Ecto neural progenitor cell (in vitro differentiated cells): ENCODE measurements at regions not wholly inside any gene's neighbourhood (a gene's known extent, or its start where the extent isn't known, plus 50 kb on each side); places are given as distances from the start of the nearest gene placed in this dataset.

Source experiments
- DNase-seq: peaks from one replicate; pipeline ENCODE4 v3.0.0-alpha.2; 2018; ENCODE audit warnings: low spot score

DNA sequence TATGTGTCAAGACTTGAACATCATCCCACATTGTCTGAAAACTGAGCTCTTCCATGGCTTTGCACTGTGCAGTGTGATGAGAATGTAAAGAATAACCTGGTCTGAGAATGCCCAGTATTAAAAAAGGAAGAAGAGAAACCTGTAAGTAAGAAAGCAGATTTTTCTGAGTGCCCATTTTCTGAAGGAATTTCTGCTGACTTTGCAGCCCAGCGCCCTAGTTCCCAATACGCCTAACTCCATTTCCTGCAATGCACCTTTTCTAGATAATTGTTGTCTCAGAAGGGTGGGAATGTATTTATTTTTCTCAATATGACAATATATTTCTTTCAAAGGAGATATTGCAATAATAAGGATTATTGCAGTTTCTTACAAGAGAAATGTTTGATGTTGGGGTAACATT lies 231.5 kb downstream of the HAO1 start:
- no peak for DNase-seq

DNA sequence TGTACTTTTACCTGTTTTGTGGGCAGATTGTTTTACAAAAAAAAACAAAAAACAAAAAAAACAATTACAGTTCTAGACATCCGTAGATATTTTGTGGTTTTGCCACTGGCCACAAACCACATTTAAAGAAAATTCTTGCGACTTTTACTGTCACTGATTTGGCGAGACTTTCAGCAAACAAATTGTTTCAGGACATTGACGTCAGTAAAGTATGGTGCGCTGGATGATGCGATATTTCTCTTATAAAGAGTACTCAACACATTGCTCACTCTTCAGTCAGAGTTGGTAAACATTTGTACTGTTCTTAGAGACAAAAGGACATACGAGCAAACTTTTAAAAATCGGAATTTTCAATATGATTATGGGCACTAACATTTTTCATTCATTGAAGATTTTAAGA lies 229.8 kb downstream of the HAO1 start:
- DNase-seq = no peak

DNA sequence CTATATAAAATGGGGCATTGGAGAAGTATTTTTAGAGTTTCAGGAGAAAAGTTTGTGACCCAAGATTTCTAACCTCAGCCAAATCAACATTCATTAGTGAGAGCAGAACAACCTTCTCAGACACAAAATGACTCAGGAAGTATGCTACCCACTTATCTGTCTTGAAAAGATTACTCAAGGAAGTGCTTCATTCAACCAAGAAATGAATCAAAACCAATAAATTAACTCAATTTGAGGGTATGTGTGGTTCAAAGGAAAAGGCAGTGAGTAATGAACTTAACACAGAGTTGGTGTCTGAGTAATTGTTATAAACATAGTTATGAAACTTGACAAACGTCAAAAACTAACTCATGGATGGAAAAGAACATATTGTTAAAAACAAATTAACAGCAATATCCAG lies 227.6 kb downstream of the HAO1 start:
- DNase-seq = no peak

DNA sequence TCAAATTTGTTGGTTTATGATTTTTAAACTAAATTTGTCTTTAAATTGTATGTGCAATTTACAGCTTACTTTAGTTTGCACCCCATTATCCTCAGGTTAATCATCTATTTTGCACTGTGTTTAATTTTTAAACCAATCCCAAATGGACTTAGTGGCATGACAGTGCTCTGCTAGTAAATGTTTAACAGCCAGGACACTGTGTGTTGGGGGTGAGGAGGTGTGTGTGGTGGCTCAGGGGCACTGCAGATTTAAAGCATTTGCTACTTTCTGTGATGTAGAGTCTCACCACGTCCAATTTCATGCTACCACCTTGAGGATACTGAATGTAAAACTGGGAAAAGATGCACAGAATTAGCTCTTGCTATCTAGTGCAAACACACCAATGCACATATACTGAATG lies 225.7 kb downstream of the HAO1 start:
- no peak for DNase-seq

DNA sequence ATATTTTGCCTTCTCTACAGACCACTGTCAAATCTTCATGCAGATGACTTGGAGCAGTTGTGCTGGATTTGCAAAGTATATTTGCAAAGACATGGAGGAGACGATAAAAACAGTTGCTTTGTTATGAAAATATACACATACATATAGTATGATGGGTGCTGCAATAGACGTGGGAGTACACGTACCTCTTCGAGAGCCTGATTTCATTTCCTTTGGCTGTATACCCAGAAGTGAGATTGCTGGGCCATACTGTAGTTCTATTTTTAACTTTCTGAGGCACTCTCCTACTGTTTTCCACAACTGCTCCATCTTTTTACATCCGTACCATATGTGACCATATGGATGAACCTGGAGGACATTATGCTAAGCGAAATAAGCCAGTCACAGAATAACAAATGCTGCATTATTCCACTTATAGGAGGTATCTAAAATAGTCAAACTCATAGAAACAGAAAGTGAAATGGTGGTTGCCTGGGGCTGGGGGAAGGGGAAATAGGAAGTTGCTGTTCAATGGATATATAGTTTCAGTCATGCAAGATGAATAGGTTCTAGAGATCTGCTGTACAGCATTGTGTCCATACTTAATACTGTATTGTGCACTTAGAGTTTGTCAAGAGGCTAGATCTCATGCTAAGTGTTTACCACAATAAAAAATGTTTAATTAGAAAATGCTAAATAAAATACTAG lies 223.8 kb downstream of the HAO1 start:
- DNase-seq = no peak

DNA sequence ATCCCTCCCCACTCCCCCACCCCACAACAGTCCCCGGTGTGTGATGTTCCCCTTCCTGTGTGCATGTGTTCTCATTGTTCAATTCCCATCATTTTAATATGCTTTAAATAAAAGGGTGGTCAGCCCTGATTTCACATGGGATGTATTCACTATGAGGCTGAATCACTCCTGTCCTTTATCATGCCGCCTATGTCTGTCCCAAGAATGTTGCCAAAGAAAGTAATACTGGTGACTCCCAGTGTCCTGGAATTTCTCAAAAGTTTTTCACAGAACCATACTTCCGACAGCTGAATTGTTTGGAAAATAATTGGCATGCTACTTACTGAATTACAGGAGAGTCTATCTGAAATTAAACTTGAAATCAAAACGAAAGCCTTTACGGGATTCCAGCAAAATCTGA lies 217.7 kb downstream of the HAO1 start:
- no peak for DNase-seq

DNA sequence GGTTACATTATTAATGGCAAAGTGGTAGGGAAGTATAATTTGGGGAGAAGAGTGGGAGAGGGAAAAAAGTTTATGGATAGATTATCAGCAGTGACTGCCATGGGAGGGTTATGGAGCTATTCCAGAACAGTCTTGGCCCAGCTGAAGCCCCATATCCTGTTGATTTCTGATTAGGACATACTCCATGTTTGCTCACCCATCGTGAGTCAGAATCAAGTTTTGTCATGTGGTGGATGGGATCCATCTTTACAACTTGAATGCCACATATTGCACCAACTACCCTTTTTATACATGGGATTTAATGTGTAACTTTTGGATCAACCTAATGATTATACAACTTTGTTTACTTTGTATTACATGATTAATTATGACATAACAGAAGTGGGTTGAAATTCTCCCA lies 217.0 kb downstream of the HAO1 start:
- DNase-seq = no peak

DNA sequence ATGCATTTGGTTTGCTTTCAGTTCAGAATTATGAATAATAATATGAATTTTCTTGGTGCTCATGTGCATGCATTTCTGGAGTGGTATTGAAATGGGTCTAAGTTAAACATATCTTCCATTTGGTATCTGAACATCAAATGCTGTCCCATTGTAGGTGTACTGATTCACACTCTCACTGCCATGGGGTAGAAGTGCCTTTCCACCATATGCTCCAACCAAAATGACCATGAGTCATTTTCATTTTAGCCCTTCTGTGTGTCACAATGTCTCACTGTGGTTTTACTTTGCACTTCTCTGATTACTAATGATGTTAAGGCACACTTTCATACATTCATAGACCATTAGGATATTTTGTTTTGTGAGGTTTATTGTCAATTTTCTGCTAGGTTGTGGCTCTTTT lies 211.9 kb downstream of the HAO1 start:
- DNase-seq = no peak

DNA sequence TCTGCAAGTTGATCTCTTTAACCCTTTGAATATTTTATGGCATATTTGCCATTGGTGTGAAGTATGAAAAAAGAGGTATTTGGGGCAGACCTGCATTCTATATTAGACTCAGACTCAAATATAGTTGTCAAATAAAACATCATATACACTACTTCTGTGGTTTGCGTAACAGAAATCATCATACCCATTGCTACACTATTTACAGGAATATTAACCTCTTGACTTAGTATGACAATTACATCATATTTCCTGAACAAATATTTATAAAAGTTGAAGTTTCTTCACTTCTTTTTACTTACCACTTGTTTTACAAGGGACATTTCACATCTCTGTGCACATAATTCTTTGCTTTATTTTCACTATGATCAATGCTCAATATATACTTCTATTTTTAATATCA lies 206.0 kb downstream of the HAO1 start:
- no peak for DNase-seq

DNA sequence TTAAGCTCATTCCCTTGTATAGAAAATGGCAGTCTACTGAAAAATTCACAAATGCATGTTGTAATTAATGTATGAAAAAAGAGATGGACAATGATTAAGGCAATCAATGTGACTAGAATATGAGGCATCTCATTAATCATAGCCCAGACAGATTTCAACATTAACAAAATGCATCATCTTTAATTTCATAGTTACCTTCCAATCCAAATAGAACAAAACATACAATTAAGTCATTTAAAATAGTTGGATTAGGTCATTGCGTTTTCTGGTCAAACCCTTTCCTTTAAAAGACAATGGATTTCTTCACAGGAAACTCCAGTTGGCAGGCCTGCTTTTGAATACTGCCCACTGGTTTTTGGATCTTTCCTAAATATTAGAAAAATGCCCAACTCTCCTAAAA lies 203.9 kb downstream of the HAO1 start:
- no peak for DNase-seq

DNA sequence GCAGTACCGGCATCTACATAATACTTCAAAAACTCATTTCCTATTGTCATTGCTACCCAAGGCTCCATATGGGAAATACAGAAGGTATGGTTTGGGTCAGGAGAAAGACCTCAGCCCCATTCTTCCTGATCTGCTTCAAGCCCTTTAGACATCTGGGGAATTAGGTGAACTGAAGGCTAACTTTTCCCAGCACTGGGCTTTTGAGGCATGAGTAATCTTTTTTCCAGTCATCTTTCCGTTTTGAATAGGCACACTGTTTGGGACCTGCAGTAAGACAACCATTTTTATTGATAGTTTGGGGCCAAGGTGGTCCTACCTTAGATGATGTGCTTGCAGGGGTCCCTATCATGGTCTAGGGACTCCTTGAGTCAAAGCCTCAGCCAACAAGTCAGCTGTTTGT lies 198.4 kb downstream of the HAO1 start:
- no peak for DNase-seq

DNA sequence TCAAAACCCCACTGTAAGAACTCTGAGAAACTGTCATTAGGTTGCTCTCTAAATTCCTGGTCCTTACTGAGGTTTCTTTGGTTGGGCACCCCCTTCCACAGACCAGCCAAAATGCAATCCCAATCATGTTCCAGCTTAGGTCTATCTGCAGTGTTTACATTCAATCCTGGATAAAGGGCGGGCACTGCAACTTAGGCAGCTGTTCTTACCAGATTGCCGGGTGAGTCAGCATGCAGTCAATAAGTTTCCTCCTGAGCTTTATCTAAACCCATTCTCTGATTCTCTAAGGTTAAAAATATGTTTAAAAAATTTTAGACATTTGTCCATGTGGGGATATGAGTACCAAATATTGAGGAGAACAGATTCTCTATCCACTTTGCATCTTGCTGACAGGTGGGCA lies 197.8 kb downstream of the HAO1 start:
- no peak for DNase-seq

DNA sequence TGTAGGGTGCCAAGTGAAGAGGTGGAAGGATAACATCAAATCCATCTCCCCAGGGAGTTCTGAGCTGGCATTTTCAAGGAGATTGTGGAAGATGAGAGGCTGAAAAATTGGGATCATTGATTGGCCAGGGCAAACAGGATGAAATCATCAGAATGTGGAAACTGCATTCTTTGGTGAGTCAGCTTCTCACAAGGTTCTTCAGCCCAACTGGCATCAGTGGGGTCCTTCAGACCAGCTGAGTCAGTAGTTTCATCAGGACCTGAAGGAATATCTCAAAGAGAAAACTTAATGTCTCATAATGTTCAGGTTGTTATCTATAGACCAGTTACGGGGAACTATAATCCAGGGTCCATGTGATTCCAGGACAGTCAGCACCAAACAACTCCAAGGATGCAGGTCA lies 195.8 kb downstream of the HAO1 start:
- no peak for DNase-seq

DNA sequence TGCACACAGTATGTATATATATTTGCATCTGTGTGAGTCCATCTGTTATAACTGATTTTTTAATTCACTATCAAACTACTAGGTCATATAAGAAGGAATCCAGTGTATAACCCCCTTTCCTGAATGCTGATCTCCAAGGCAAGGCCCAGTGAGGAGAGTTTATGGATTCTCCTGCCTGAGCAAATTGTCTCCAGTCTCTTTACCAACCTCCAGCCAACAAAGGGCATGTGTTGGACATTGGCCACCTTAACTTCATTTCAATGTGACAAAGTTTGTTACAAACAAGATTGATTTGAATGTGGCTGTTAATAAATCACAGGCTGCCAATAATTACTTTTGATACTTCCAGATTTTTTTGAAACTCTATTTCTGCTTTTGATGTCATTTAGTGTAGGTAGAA lies 191.6 kb downstream of the HAO1 start:
- no peak for DNase-seq

DNA sequence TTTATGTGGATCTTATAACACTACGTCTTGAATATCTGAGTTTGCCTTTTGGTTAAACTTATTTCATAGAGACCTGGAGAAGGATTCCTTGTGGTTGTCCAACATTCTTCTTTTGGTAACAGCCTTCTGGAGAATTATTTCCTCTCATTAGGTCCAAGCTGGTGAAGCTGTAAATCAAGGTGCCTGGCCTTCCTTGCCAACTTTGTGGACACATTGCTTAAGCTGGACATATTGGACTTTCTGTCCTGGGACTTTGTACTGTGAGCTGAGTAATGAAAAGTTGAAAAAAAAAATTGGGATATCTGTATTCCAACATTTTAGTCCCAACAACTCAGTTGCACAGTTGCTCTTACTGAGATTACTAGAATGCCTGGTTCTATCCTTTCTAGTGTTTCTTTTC lies 186.2 kb downstream of the HAO1 start:
- DNase-seq = no peak

DNA sequence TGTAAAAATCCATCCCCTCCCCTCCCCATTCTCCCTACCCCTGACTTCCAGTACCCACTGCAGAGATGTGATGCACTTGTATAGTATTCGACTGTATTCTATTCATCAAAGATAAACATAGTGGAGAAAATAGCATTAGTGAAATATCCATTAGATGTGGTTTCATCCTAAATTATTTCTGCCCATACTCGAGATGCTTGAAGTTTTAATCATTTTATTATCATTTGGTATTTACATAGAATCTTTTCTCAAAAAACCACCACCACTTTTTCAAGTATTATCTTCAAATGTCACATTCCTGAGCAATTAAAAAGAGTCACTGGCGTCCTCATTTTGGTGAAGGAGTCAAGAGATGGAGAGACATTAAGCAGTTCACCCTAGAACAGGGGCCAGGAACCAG lies 181.9 kb downstream of the HAO1 start:
- DNase-seq = no peak

DNA sequence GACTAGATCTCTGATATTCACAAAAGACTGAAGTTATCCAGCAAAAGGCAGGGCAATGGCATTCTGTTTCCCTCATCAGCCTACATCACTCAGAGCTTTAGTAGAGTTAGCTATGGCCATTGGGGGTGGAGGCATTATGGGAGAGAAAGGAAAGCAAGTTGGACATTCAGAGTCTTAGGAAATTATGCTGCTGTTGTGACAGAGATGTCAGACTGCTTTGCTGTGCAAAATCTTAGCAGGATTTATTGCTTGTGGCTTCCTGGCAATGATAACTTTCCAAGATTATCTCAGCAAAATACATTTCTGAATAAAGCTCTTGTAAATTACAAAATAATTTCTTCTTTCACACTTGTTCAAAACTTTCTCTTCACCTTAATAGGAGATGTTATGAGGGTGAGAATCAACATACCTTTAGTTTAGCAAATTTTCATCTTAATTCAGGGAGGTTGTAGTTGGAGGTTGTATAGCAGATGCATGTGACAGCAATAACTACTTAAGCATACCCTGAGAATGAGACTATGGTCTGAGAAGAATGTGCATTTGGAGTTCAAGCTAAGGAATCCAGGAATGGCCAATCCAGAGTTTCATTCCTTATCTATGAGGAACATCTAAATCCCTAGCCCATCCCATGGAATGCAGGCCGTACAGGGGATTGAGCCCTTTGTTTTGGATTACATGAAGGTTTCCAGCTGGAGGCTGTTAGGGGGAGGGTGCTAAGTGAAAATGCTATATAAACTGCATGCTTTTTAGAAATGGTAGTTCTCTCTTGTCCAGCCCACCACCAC lies 179.8 kb downstream of the HAO1 start:
- no peak for DNase-seq

DNA sequence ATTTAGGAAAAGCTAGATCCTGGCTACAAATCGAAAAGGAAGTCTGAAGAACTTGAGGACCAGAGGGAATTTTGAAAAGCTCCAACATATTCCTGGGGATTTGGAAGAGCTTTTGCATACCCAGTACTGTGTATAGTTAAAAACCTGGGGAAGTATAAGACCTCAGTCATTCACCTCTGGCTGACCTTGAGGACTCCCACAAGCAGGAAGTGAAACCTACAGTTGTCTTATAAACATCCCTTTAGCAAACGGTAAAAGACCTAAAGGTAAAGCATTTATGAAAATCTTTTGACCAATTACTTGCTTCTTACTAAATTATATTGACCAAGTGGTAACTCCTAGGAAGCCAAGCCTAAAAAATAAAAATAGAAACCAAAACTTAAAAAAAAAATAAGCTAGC lies 175.0 kb downstream of the HAO1 start:
- DNase-seq = no peak

DNA sequence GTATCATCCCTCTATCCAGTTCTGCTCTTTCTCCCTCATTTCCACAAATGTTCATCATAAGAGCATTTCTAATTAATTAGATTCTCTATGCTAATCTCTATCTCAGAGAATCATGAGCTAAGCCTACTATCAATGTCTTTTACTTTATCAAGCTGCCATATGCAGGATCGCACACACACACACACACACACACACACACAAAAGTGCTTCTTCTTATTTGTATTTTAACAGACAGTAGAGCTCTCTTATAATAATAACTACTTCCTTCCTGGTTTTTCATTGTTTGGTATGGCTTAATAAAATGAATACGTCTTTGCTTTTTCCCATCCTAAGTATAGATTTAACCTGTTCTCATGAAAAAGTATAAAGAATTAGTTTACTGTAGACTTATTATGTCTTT lies 170.2 kb downstream of the HAO1 start:
- DNase-seq = no peak

DNA sequence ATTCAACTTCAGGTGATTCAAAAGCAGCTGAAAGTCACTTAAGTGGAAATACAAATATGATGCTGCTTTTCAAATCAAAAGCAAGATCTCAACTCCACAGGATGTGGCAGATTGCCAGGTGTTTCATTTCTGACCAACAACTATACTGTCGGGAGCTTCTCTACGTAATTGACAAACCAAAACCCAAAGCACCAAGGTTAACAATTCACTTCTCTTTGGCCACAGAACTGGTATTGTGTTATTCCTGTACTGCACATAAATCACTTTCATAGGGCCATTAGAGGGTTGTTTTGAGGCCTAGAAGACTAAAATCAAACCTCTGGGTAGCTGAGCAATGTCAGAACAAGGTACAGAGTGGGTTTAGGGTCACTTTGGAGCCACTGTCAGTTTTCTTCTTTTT lies 169.7 kb downstream of the HAO1 start:
- DNase-seq = no peak

DNA sequence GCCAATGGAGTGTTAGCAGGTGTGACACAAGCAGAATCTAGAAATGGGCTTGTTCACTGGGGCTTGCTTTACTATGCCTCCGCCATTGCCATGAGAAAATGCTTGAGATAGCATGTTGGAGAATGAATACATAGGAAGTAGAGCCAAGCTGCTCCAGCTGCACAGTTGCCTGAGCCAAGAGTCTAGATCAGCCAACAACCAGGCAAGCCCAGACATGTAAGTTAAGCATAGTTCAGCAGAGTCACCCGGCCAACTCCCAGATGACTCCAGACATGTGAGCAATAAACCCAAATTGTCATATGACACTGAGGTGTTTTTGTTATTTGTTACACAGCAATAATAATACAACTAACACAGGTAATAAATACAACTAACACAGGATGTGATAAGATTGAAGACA lies 167.9 kb downstream of the HAO1 start:
- DNase-seq = no peak

DNA sequence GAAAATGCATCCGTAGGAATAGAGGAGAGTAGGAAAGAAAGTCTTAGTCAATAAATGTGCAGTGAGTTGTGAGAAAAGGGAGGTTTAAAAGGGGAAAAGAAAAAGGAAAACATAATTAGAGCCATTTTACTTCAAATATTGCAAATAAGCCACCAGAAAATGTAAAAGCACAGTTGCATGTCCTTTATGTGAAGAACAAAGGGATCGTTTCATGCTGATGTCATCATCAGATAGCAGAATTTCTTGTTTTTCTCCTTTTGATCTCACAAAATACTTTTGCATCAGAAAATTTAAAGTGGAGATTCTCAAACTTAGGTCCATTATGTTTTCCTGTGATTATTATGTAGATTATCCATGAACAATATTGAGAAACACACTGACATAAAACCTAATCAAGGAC lies 166.7 kb downstream of the HAO1 start:
- DNase-seq = no peak

DNA sequence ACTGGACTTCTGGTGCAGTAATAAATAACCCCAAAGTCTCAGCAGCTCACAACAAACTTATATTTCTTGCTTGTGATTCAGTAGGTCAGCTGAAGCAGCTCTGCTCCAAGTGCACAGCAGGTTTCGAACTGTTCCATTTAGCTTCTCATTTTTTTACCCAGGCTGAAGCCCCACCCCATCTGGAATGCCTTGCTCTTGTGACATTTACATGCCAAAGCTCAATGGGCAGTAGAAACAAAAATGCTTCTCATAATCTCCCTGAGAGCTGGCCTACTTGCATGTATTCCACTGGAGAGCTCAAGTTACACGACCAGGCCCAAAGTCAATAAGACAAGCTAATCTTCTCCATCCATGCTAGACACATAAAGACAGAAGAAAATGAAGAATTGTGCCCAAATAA lies 165.2 kb downstream of the HAO1 start:
- no peak for DNase-seq

DNA sequence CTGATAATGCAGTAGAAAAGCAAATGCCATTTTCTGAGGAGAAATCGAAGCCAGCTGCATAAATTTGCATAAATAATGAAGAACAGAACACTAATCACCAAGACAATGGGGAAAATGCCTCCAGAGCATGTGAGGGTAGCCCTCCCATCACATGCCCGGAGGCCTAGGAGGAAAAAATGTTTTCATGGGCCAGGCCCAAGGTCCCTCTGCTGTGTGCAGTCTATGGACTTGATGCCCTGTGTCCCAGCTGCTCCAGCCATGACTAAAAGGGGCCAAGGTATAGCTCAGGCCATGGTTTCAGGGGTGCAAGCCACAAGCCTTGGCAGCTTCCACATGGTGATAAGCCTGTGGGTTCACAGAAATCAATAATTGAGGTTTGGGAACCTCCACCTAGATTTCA lies 164.1 kb downstream of the HAO1 start:
- no peak for DNase-seq
